Peyer's patch (tissue), 4 donors: ENCODE measurements at regions not wholly inside any gene's neighbourhood (a gene's known extent, or its start where the extent isn't known, plus 50 kb on each side); places are given as distances from the start of the nearest gene placed in this dataset.

Experiments
- DNase-seq, 3 donors: peaks; one replicate each; pipeline ENCODE4 v3.0.0-alpha.2; 2017 to 2019
- H3K27ac ChIP-seq, 4 donors: fragments of 200-600 bp; sonication (generic); one replicate each; pipeline ENCODE4 v1.5.1; 2016 to 2019
- H3K27me3 ChIP-seq, 2 donors: fragments of 200-600 bp; sonication (generic); one replicate each; pipeline ENCODE4 v1.5.1; 2019
- H3K36me3 ChIP-seq, 3 donors: fragments of 200-600 bp; sonication (generic); one replicate each; pipeline ENCODE4 v1.5.1; 2016 to 2019
- H3K4me1 ChIP-seq, 4 donors: fragments of 200-600 bp; sonication (generic); one replicate each; pipeline ENCODE4 v1.5.1; 2016 to 2019
- H3K4me3 ChIP-seq, 4 donors: fragments of 200-600 bp; sonication (generic); 1 replicate in 3 of 4; 2 replicates in 1 of 4; pipeline ENCODE4 v1.5.1; 2016 to 2019; ENCODE audit warnings: mild to moderate bottlenecking in 1 of 4
- H3K9me3 ChIP-seq, 4 donors: fragments of 200-600 bp; sonication (generic); one replicate each; pipeline ENCODE4 v1.5.1; 2016 to 2019; ENCODE audit warnings: mild to moderate bottlenecking in 1 of 4
- CTCF ChIP-seq, 6 experiments: fragments of 450-650 bp in 4 of 6; fragments of 200-600 bp in 2 of 6; sonication (generic) in 1 of 6; IDR thresholded peaks; one replicate each; pipeline ENCODE4 v1.5.1; 2017 to 2019; ENCODE audit warnings: antibody characterized with exemption in 6 of 6, mild to moderate bottlenecking in 3 of 6, moderate library complexity in 1 of 6
- POLR2A ChIP-seq, 2 donors: fragments of 450-650 bp; IDR thresholded peaks; one replicate each; pipeline ENCODE4 v1.5.1; 2017; ENCODE audit warnings: antibody characterized with exemption in 2 of 2, mild to moderate bottlenecking in 2 of 2, moderate library complexity in 2 of 2

GRCh38 chr1:177511036-177511435, 340.3 kb downstream of the BRINP2 start:
- Histone ChIP-seq H3K9me3 (no peaks in the 10 kb centered on the region), H3K27ac (no peak overlapping the region)

GRCh38 chr1:177505905-177506590, 335.3 kb downstream of the BRINP2 start:
- no peaks in the 10 kb centered on the region for H3K4me1 ChIP-seq
- TF ChIP-seq CTCF (IDR thresholded peaks at IDR 0.05): no peak
- no peak for TF ChIP-seq POLR2A (IDR thresholded peaks at IDR 0.05)
- DNase-seq: no peak

More at GRCh38 chr1:177511036-177511435, 340.3 kb downstream of the BRINP2 start:
- Histone ChIP-seq H3K4me3 (no peak overlapping the region), H3K27me3 (no peaks in the 10 kb centered on the region), H3K36me3 (no peaks in the 10 kb centered on the region), H3K4me1 (no peaks in the 10 kb centered on the region)
- TF ChIP-seq POLR2A (IDR thresholded peaks at IDR 0.05) (no peak), CTCF (IDR thresholded peaks at IDR 0.05) (no peak)
- DNase-seq: no peak

GRCh38 chr1:177495878-177496277, 325.1 kb downstream of the BRINP2 start:
- TF ChIP-seq POLR2A (IDR thresholded peaks at IDR 0.05): no peak
- no peak for TF ChIP-seq CTCF (IDR thresholded peaks at IDR 0.05)
- Histone ChIP-seq H3K4me1 (no peaks in the 10 kb centered on the region), H3K9me3 (no peaks in the 10 kb centered on the region)

More at GRCh38 chr1:177505905-177506590, 335.3 kb downstream of the BRINP2 start:
- Histone ChIP-seq H3K9me3 (no peaks in the 10 kb centered on the region), H3K27ac (no peak overlapping the region), H3K36me3 (no peaks in the 10 kb centered on the region), H3K4me3 (no peak overlapping the region), H3K27me3 (no peaks in the 10 kb centered on the region)

GRCh38 chr1:177490786-177491185, 320.0 kb downstream of the BRINP2 start:
- no peak overlapping the region for H3K27ac ChIP-seq
- H3K27me3 ChIP-seq: no peaks in the 10 kb centered on the region
- no peak for DNase-seq
- TF ChIP-seq CTCF (IDR thresholded peaks at IDR 0.05) (no peak), POLR2A (IDR thresholded peaks at IDR 0.05) (no peak)
- H3K4me3 ChIP-seq: no peak overlapping the region
- no peaks in the 10 kb centered on the region for H3K9me3 ChIP-seq
- H3K4me1 ChIP-seq: no peaks in the 10 kb centered on the region
- no peaks in the 10 kb centered on the region for H3K36me3 ChIP-seq

More at GRCh38 chr1:177495878-177496277, 325.1 kb downstream of the BRINP2 start:
- no peak for DNase-seq
- Histone ChIP-seq H3K4me3 (no peak overlapping the region), H3K27me3 (no peaks in the 10 kb centered on the region), H3K27ac (no peak overlapping the region), H3K36me3 (no peaks in the 10 kb centered on the region)

GRCh38 chr1:177490036-177490639, 319.4 kb downstream of the BRINP2 start:
- H3K4me3 ChIP-seq: no peak overlapping the region
- DNase-seq: no peak
- H3K36me3 ChIP-seq: no peaks in the 10 kb centered on the region
- no peaks in the 10 kb centered on the region for H3K4me1 ChIP-seq
- H3K9me3 ChIP-seq: no peaks in the 10 kb centered on the region
- TF ChIP-seq CTCF (IDR thresholded peaks at IDR 0.05): no peak
- TF ChIP-seq POLR2A (IDR thresholded peaks at IDR 0.05): no peak
- no peaks in the 10 kb centered on the region for H3K27me3 ChIP-seq
- H3K27ac ChIP-seq: no peak overlapping the region
